GM23338 (cell line): ENCODE measurements at regions not wholly inside any gene's neighbourhood (a gene's known extent, or its start where the extent isn't known, plus 50 kb on each side); places are given as distances from the start of the nearest gene placed in this dataset.

Experiments
- CREB1 ChIP-seq: fragments of 250-450 bp; sonication (Bioruptor Pico); IDR thresholded peaks from 2 replicates; pipeline ENCODE4 v1.5.0; 2020; ENCODE audit warnings: low read depth, mild to moderate bottlenecking, moderate library complexity
- CTCF ChIP-seq, 2 experiments: fragments of 200-600 bp in 1 of 2; sonication (generic) in 1 of 2; conservative IDR thresholded peaks; 2 replicates each; pipeline versions ENCODE4 v1.5.1 to v1.6.1; 2016 to 2017; ENCODE audit warnings: antibody characterized with exemption in 2 of 2, low read depth in 2 of 2, mild to moderate bottlenecking in 2 of 2, moderate library complexity in 1 of 2
- EZH2 ChIP-seq: fragments of 200-600 bp; sonication (generic); IDR thresholded peaks from one replicate; pipeline ENCODE4 v1.8.0; 2017; ENCODE audit warnings: antibody characterized with exemption, mild to moderate bottlenecking, low read depth; ENCODE audit not compliant: unreplicated experiment
- REST ChIP-seq: IDR thresholded peaks from one replicate; pipeline ENCODE4 v1.6.1; 2018; ENCODE audit warnings: antibody characterized with exemption; ENCODE audit not compliant: unreplicated experiment
- ZNF114 ChIP-seq: fragments of 250-450 bp; sonication (Bioruptor Pico); IDR thresholded peaks from 2 replicates; pipeline ENCODE4 v1.5.0; 2020; ENCODE audit warnings: mild to moderate bottlenecking, moderate library complexity
- ZNF462 ChIP-seq: fragments of 250-450 bp; sonication (Bioruptor Pico); IDR thresholded peaks from 2 replicates; pipeline ENCODE4 v1.5.0; 2020; ENCODE audit warnings: mild to moderate bottlenecking, moderate library complexity

GRCh38 chr13:38537051-38537450 is 149.8 kb upstream of the FREM2 start:
- TF ChIP-seq EZH2 (no peak), CTCF (conservative IDR thresholded peaks at IDR 0.05; ENCODE audit: low read depth in 2 of 2) (no peak), ZNF462 (CRISPR knock-in tag) (no peak), REST (no peak), ZNF114 (CRISPR knock-in tag) (no peak), CREB1 (no peak)
